Rectal smooth muscle tissue (tissue), 1 donor: ENCODE measurements at regions not wholly inside any gene's neighbourhood (a gene's known extent, or its start where the extent isn't known, plus 50 kb on each side); places are given as distances from the start of the nearest gene placed in this dataset.
"Not testable (repeated sequence)": the region's sequence is repeated elsewhere in the genome, so short reads cannot be mapped to it uniquely, and the experiment has no call there.

Experiments used
- H3K27ac ChIP-seq: one replicate; pipeline ENCODE4 v1.7.0; 2013; ENCODE audit warnings: low read depth, low read length, inconsistent platforms
- H3K27me3 ChIP-seq: one replicate; pipeline ENCODE4 v1.7.0; 2013; ENCODE audit warnings: low read length; ENCODE audit not compliant: control insufficient read depth, insufficient read depth
- H3K36me3 ChIP-seq: one replicate; pipeline ENCODE4 v1.7.0; 2013; ENCODE audit warnings: low read length; ENCODE audit not compliant: control insufficient read depth, insufficient read depth
- H3K4me1 ChIP-seq: one replicate; pipeline ENCODE4 v1.7.0; 2013; ENCODE audit warnings: low read length; ENCODE audit not compliant: control insufficient read depth, insufficient read depth
- H3K4me3 ChIP-seq: one replicate; pipeline ENCODE4 v1.7.0; 2013; ENCODE audit warnings: low read length
- H3K9ac ChIP-seq: one replicate; pipeline ENCODE4 v1.7.0; 2013; ENCODE audit warnings: low read length

GRCh38 chr6:109261811-109262210, 120.5 kb downstream of the CD164 start:
- Histone ChIP-seq H3K36me3 (no peaks in the 10 kb centered on the region), H3K27me3 (no peaks in the 10 kb centered on the region), H3K9ac (no peak overlapping the region), H3K4me3 (no peak overlapping the region), H3K27ac (no peak overlapping the region), H3K4me1 (no peaks in the 10 kb centered on the region)

GRCh38 chr6:109260701-109261100, 121.6 kb downstream of the CD164 start:
- no peaks in the 10 kb centered on the region for H3K27me3 ChIP-seq
- H3K27ac ChIP-seq = no peak overlapping the region
- H3K4me1 ChIP-seq = no peaks in the 10 kb centered on the region
- no peak overlapping the region for H3K9ac ChIP-seq
- no peaks in the 10 kb centered on the region for H3K36me3 ChIP-seq
- H3K4me3 ChIP-seq = no peak overlapping the region

- no peaks in the 10 kb centered on the region for H3K4me1 ChIP-seq
- no peak overlapping the region for H3K4me3 ChIP-seq
- H3K9ac ChIP-seq = no peak overlapping the region
- no peak overlapping the region for H3K27ac ChIP-seq
- H3K27me3 ChIP-seq = no peaks in the 10 kb centered on the region
- no peaks in the 10 kb centered on the region for H3K36me3 ChIP-seq
Measured at GRCh38 chr6:109260126-109260525, 122.1 kb downstream of the CD164 start.

- H3K4me3 ChIP-seq = no peak overlapping the region
- H3K9ac ChIP-seq = no peak overlapping the region
- H3K27me3 ChIP-seq = no peaks in the 10 kb centered on the region
- no peaks in the 10 kb centered on the region for H3K36me3 ChIP-seq
- H3K27ac ChIP-seq = no peak overlapping the region
- peaks cover under 1% of the 10 kb centered on the region for H3K4me1 ChIP-seq
Measured at GRCh38 chr6:109258129-109258528, 124.1 kb downstream of the CD164 start.

- no peak overlapping the region for H3K27ac ChIP-seq
- no peak overlapping the region for H3K4me3 ChIP-seq
- no peak overlapping the region for H3K9ac ChIP-seq
- no peaks in the 10 kb centered on the region for H3K36me3 ChIP-seq
- H3K4me1 ChIP-seq = peaks cover 3% of the 10 kb centered on the region
- H3K27me3 ChIP-seq = no peaks in the 10 kb centered on the region
Measured at GRCh38 chr6:109257494-109257893, 124.8 kb downstream of the CD164 start.

- no peak overlapping the region for H3K4me3 ChIP-seq
- no peak overlapping the region for H3K9ac ChIP-seq
- peaks cover 3% of the 10 kb centered on the region for H3K4me1 ChIP-seq
- no peaks in the 10 kb centered on the region for H3K27me3 ChIP-seq
- no peaks in the 10 kb centered on the region for H3K36me3 ChIP-seq
- H3K27ac ChIP-seq = no peak overlapping the region
Measured at GRCh38 chr6:109255946-109256640, 126.2 kb downstream of the CD164 start.

- H3K4me3 ChIP-seq = no peak overlapping the region
- peaks cover 3% of the 10 kb centered on the region for H3K4me1 ChIP-seq
- H3K27ac ChIP-seq = no peak overlapping the region
- no peak overlapping the region for H3K9ac ChIP-seq
- H3K36me3 ChIP-seq = no peaks in the 10 kb centered on the region
- H3K27me3 ChIP-seq = no peaks in the 10 kb centered on the region
Measured at GRCh38 chr6:109255087-109255486, 127.2 kb downstream of the CD164 start.

GRCh38 chr6:109253366-109253765, 128.9 kb downstream of the CD164 start:
- Histone ChIP-seq H3K27ac (no peak overlapping the region), H3K27me3 (no peaks in the 10 kb centered on the region), H3K4me1 (peaks cover 3% of the 10 kb centered on the region), H3K9ac (no peak overlapping the region), H3K36me3 (no peaks in the 10 kb centered on the region), H3K4me3 (no peak overlapping the region)

GRCh38 chr6:109252261-109253041, 129.8 kb downstream of the CD164 start:
- H3K27me3 ChIP-seq = no peaks in the 10 kb centered on the region
- no peaks in the 10 kb centered on the region for H3K36me3 ChIP-seq
- no peak overlapping the region for H3K9ac ChIP-seq
- peaks cover 3% of the 10 kb centered on the region for H3K4me1 ChIP-seq
- no peak overlapping the region for H3K4me3 ChIP-seq
- H3K27ac ChIP-seq = no peak overlapping the region

GRCh38 chr6:109251839-109252238, 130.4 kb downstream of the CD164 start:
- H3K4me1 ChIP-seq = peaks cover 3% of the 10 kb centered on the region
- no peak overlapping the region for H3K27ac ChIP-seq
- H3K36me3 ChIP-seq = no peaks in the 10 kb centered on the region
- H3K27me3 ChIP-seq = no peaks in the 10 kb centered on the region
- no peak overlapping the region for H3K4me3 ChIP-seq
- no peak overlapping the region for H3K9ac ChIP-seq

- not testable (repeated sequence) for H3K9ac ChIP-seq, H3K4me3 ChIP-seq, H3K36me3 ChIP-seq, H3K4me1 ChIP-seq, H3K27ac ChIP-seq, H3K27me3 ChIP-seq
Measured at GRCh38 chr6:109250544-109251156, 131.6 kb downstream of the CD164 start.

- Histone ChIP-seq H3K4me3 (no peak overlapping the region), H3K36me3 (no peaks in the 10 kb centered on the region), H3K4me1 (peaks cover 2% of the 10 kb centered on the region), H3K9ac (no peak overlapping the region), H3K27ac (no peak overlapping the region), H3K27me3 (no peaks in the 10 kb centered on the region)
Measured at GRCh38 chr6:109243863-109244825, 138.1 kb downstream of the CD164 start.
